GM18873 (cell line): ENCODE measurements at regions not wholly inside any gene's neighbourhood (a gene's known extent, or its start where the extent isn't known, plus 50 kb on each side); places are given as distances from the start of the nearest gene placed in this dataset.
"Not testable (repeated sequence)": the region's sequence is repeated elsewhere in the genome, so short reads cannot be mapped to it uniquely, and the experiment has no call there.

Experiments used
- ATAC-seq: cut with Tn5 transposase; IDR thresholded peaks from one replicate; pipeline ENCODE4 v1.9.1; 2021; ENCODE audit warnings: mild to moderate bottlenecking, moderate library complexity, moderate number of reproducible peaks; ENCODE audit not compliant: unreplicated experiment, low FRiP score

GRCh38 chr5:120181238-120181637 is 282.9 kb upstream of the PRR16 start:
- ATAC-seq: not testable (repeated sequence)

- ATAC-seq: not testable (repeated sequence)
These were observed 269.4 kb upstream of the PRR16 start for GRCh38 chr5:120194650-120195049.

GRCh38 chr5:120199559-120199958 is 264.5 kb upstream of the PRR16 start:
- ATAC-seq: no peak

DNA sequence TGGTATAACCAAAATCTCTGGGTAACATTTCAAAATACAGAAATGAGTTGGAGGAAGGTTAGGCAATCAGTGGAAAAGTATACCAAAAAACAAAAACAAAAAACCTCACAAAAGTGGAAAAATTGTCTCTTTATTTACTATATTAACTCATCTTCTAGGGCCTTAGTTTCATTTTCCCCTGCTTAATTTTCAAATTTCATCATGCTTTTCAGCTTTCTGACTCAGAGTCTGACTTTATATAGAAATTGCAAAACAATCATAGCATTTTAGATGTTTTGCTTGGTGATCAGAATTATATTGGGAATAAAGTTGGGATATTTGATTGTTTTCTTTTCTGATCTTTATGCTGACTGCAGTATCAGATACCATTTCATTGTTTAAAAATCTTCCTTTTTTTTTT is 257.0 kb upstream of the PRR16 start:
- ATAC-seq: no peak

GRCh38 chr5:120217001-120217400 is 247.1 kb upstream of the PRR16 start:
- ATAC-seq: no peak

- no peak for ATAC-seq
These were observed 244.1 kb upstream of the PRR16 start for GRCh38 chr5:120219988-120220387.

DNA sequence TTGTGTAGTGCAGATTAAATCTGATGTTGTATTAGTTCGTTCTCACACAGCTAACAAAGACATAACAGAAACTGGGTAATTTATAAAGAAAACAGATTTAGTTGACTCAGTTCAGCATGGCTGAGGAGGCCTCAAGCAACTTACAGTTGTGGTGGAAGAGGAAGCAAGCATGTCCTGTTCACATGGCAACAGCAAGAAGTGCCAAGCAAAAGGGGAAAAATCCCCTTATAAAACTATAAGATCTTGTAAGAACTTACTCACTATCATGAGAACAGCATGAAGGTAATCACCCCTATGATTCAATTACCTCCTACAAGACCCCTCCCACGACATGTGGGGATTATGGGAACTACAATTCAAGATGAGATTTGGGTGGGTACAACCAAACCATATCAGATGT is 238.6 kb upstream of the PRR16 start:
- no peak for ATAC-seq

DNA sequence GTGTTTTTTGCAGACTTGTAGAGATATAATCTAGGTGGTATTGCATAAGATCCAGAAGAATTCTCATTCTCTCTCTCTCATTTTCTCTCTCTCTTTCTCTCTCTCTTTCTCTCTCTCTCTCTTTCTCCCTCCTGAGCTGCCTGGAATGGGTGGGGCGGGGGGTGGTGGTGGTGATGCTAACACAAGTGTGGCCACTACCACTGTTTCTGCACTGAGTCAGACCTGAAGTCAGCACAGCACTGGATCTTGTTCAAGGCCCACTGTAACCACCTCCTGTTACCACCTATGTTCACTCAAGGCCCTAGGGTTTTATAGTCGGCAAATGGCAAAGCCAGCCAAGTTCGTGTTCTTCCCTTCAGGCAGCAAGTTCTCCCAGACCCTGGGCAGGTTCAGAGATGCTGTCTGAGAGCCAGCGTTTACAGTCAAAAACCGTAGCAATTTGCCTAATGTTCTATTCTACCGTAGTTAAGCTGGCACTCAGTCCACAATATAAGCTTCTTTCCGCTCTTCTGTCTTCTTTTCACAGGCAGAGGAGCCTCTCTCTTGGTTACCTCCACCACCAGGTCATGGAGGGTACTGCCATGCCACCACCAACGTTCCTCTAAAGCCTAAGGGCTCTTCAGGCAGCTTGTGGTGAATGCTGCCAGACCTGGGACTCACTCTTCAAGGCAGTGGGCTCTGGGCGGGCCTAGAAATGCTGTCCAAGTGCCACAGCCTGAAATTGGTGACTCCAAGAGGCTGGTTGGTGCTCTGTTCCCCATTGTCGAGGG is 235.7 kb upstream of the PRR16 start:
- no peak for ATAC-seq

DNA sequence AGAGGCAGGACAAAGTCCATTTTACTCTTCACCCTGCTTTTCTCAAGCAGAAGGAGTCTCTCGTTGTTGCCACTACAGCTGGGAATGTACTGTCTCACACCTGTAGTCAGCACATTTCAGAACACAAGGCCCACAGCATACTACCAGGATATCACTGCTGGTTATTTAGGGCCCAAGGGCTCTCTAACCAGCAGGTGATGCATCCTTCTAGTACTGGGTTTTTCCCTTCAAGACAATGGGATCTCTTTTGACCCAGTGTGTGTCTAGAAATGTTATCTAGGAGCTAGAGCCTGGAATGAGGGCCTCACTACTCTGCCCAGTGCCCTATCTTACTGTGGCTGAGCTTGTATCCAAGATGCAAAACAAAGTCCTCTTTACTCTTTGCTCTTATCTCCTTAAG is 235.1 kb upstream of the PRR16 start:
- ATAC-seq: no peak

DNA sequence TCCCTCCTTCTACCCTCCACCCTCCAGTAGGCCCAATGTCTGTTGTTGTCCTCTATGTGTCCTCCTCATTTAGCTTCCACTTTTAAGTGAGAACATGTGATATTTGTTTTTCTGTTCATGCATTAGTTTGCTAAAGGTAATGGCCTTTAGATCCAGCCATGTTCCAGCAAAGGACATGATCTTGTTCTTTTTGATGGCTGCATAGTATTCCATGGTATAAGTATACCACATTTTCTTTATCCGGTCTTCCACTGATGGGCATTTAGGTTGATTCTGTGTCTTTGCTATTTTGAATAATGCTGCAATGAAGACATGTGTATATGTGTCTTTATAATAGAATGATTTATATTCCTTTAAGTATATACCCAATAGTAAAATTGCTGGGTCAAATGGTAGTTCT is 232.5 kb upstream of the PRR16 start:
- no peak for ATAC-seq

DNA sequence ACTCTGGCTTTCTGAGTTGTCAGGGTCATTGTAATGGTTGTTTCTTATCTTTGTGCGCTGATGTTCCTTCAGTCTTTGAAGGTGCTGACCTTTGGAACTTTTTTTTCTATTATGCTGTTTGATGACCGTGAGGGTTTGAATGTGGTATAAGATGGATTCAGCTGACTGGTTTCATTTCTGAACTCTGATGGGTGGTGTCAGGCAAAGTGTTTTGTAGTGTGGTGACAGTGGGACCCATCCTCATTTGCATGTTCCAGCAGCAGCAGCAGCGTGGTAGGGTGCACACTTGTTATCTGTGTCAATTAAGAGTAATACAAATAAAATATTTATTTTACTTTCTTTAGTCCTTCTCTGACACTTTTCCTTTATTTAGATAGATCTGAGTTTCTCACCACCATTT is 227.7 kb upstream of the PRR16 start:
- ATAC-seq: no peak

GRCh38 chr5:120239086-120239485 is 225.0 kb upstream of the PRR16 start:
- ATAC-seq: no peak

DNA sequence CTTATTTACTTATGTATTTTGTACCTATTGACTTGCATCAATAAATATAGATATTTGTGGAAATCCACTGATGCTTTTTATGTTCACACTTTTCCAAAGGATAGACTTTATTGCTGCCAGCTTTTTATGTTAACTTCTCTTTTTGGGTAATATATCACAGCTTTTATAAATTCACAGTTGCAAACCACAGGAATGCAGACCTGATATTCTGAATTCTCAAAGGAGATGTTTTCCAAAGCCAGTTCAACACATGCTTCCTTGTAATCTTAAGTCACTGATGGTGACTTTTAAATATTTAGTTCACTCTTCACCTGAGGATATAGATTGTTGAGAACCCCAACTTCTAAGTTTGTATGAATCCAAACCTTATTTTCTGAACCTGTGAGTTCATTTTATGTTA is 223.4 kb upstream of the PRR16 start:
- no peak for ATAC-seq

DNA sequence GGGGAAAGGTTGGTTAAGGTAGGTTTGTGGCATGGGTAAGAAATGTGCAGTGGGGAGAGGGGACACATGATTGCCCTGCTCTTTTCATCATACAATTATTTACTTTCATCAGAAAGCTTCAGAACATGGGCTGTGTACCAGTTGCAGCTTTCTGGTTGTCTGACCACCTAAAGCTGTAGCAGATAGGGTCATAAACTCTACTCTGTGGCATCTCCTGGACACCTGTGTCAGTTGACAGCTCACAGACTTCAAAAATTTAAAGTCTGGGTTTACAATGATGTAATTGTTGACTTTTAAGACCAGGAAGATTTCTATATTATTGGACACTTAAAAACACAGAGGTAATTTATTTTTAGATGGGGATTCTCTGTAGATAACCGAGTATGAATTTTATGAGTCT is 222.7 kb upstream of the PRR16 start:
- no peak for ATAC-seq

DNA sequence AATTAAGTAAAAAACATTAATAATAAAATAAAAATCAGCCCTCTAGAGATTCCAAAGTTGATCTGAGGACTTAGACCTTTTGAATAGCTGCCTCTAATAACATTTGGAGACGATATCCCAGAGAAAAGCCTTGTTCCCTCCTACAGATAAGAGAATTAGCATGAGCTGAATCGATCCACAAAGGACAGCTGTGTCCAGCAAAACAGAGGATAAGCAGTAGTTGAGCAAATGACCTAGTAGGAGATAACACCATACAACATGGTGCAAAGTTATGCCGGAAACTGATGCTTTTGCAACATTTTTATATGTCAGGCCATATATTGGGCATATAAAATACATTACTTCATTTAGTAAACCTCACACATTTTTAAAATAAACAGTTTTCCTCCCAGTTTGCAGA is 212.2 kb upstream of the PRR16 start:
- no peak for ATAC-seq

DNA sequence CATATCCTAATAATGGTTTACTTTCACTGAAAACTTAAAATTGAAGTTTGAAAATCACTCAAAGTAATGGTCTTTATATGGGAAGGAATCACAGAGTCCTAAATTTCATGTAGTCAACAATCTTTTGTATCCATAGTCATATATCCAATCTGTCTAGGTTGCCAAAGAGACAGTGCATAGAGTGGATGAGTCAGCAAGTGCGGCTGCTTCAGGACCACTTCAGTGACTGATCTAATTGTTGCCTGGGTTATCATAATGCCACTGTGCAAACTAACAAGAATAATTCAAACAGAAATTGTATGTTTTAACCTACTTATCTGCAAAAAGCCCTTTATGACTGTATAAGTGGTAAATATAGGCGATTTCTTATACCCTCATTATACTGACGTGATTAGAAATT is 211.3 kb upstream of the PRR16 start:
- ATAC-seq: no peak

GRCh38 chr5:120254385-120254784 is 209.7 kb upstream of the PRR16 start:
- no peak for ATAC-seq

DNA sequence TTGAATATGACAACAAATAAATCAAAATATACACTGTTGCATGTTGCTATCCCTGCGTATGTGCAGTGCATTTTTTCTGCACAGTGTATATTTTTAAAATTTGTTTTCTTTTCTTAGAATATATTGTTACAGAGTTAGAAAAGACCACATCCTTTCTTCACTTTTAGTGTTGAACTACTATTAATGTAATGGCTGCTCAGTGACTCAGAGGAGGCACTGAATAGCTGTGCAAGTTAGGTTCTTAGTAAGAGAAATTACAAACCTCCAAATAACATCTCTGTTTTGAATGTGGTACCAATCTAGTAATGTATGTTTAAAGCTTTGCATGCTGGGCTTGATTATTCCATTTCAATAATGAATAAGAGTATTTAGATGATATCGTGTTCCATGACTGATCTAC is 208.9 kb upstream of the PRR16 start:
- no peak for ATAC-seq

DNA sequence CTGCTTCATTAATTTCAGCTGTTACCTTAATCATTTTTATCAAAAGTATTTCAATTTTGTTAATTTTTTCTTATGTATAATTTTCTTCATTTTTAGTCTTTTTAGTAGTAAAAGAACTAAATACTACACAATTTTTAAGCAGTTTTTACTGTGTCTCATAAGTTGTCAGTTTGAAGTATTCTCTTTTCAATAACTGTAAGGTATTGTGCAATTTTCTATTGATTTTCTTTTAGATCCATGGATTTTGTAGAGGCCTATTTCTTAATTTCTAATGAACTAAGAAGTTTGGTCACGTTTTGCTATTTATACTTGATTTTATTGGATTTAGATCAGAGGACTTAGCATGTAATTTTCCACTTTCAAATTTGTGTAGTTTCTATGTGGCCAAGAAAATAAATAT is 207.7 kb upstream of the PRR16 start:
- no peak for ATAC-seq

GRCh38 chr5:120257358-120257971 is 206.6 kb upstream of the PRR16 start:
- ATAC-seq: no peak

GRCh38 chr5:120258123-120258522 is 206.0 kb upstream of the PRR16 start:
- ATAC-seq: no peak

GRCh38 chr5:120260651-120261050 is 203.4 kb upstream of the PRR16 start:
- ATAC-seq: no peak
